HepG2 (cell line): ENCODE measurements at regions not wholly inside any gene's neighbourhood (a gene's known extent, or its start where the extent isn't known, plus 50 kb on each side); places are given as distances from the start of the nearest gene placed in this dataset.

ENCODE experiments used
- ATAC-seq: fragments of 200-7000 bp; cut with Tn5 transposase; 3 replicates; pipeline ENCODE4 v1.9.1; 2020; ENCODE audit warnings: mild to moderate bottlenecking, moderate library complexity
- BruUV-seq: library from RNA; stranded (reverse); fragments of 400-500 nt; replicated peaks from 2 replicates; lab custom pipeline; 2021; lab: Mats Ljungman, UMichigan
- CTCF ChIA-PET: fragments of 300-600 bp; formaldehyde crosslinking; extraction: SDS; loops from one replicate; lab custom pipeline; 2021; ENCODE audit warnings: low total read pairs, inconsistent platforms, low intra/inter-chr PET ratio; lab: Yijun Ruan, JAX
- POLR2A ChIA-PET: fragments of 350-600 bp; sonication (Branson Sonifier 250); formaldehyde crosslinking; loops from one replicate; lab custom pipeline; 2020; ENCODE audit warnings: antibody characterized with exemption, inconsistent platforms; lab: Yijun Ruan, JAX
- DNase-seq: peaks from one replicate; pipeline ENCODE4 v3.0.0-alpha.2; 2015; ENCODE audit warnings: low spot score
- FAIRE-seq: peaks from 3 replicates; lab custom pipeline; 2011; peaks lifted over from hg19 to GRCh38; lab: Jason Lieb, UNC
- H2AFZ ChIP-seq: one replicate; pipeline ENCODE4 v1.6.1; 2011; ENCODE audit warnings: low read length, inconsistent platforms
- H3K27ac ChIP-seq: fragments of 300-600 bp; 3 replicates; pipeline ENCODE4 v1.8.0; 2011; ENCODE audit warnings: mixed run types, mild to moderate bottlenecking, mixed read lengths, low read length, inconsistent platforms; ENCODE audit not compliant: insufficient read depth; ENCODE audit errors: extremely low read length
- H3K27me3 ChIP-seq, 2 experiments: fragments of 200-600 bp in 1 of 2; 2 replicates in 1 of 2; 3 replicates in 1 of 2; pipeline versions ENCODE4 v1.6.0 to v1.8.0; 2011; ENCODE audit warnings: low read length in 2 of 2, mild to moderate bottlenecking in 2 of 2, moderate library complexity in 2 of 2, inconsistent platforms in 1 of 2; ENCODE audit not compliant: insufficient read depth in 2 of 2, control insufficient read depth in 1 of 2
- H3K36me3 ChIP-seq, 2 experiments: fragments of 200-600 bp in 1 of 2; replicated peaks in 1 of 2; 2 replicates in 1 of 2; 3 replicates in 1 of 2; pipeline versions ENCODE4 v1.5.1 to v1.8.0; 2011; ENCODE audit warnings: low read length in 2 of 2, inconsistent platforms in 1 of 2; ENCODE audit not compliant: insufficient read depth in 2 of 2, control insufficient read depth in 1 of 2
- H3K4me1 ChIP-seq: 2 replicates; pipeline ENCODE4 v1.5.1; 2012; ENCODE audit warnings: low read length, inconsistent platforms; ENCODE audit not compliant: insufficient read depth
- H3K4me2 ChIP-seq: 2 replicates; pipeline ENCODE4 v1.6.0; 2011; ENCODE audit warnings: low read depth, low read length, inconsistent platforms
- H3K4me3 ChIP-seq, 3 experiments: fragments of 200-600 bp in 1 of 3; sonication (generic), shearing (Covaris generic) in 1 of 3; replicated peaks in 1 of 3; 2 replicates each; pipeline ENCODE4 v1.5.1; 2011 to 2016; ENCODE audit warnings: low read length in 3 of 3, inconsistent platforms in 2 of 3, low read depth in 2 of 3, mild to moderate bottlenecking in 2 of 3, control low read depth in 1 of 3, mixed read lengths in 1 of 3; ENCODE audit not compliant: insufficient read depth in 1 of 3
- H3K79me2 ChIP-seq: one replicate; pipeline ENCODE4 v1.6.1; 2011; ENCODE audit warnings: low read length, inconsistent platforms; ENCODE audit not compliant: insufficient read depth
- H3K9ac ChIP-seq: 2 replicates; pipeline ENCODE4 v1.6.0; 2011; ENCODE audit warnings: mild to moderate bottlenecking, low read depth, low read length, inconsistent platforms; ENCODE audit not compliant: insufficient read depth
- H3K9me3 ChIP-seq: 2 replicates; pipeline ENCODE4 v1.5.1; 2012; ENCODE audit warnings: mild to moderate bottlenecking, low read length
- H4K20me1 ChIP-seq: 2 replicates; pipeline ENCODE4 v1.6.0; 2011; ENCODE audit warnings: inconsistent platforms, mild to moderate bottlenecking, low read length, moderate library complexity; ENCODE audit not compliant: insufficient read depth
- ARID3A ChIP-seq: IDR thresholded peaks from 2 replicates; pipeline ENCODE4 v1.6.1; 2012; ENCODE audit warnings: low read depth, low read length, improper control_type of control experiment
- ATF5 ChIP-seq: sonication (generic); formaldehyde crosslinking; IDR thresholded peaks from 2 replicates; pipeline ENCODE4 v1.4.0; 2020; ENCODE audit warnings: mild to moderate bottlenecking, low read depth, missing genetic modification reagents
- HCFC1 ChIP-seq: fragments of 150-350 bp; IDR thresholded peaks from 2 replicates; pipeline ENCODE4 v1.6.1; 2014; ENCODE audit warnings: low read depth, low read length
- STAG1 ChIP-seq: sonication (generic); formaldehyde crosslinking; IDR thresholded peaks from 2 replicates; pipeline ENCODE4 v1.4.0; 2020; ENCODE audit warnings: missing genetic modification reagents
- WGBS: methylation state at CpG from one replicate; pipeline ENCODE4 v1.1.6; 2017; ENCODE audit warnings: low lambda C conversion rate; 5-methylcytosine and 5-hydroxymethylcytosine counted together
- in situ Hi-C: cut with HindIII; loops from 2 replicates; pipeline ENCODE4 v1.10.0; 2017; ENCODE audit warnings: low pct_unique_long_range_greater_than_20kb; ENCODE audit not compliant: extremely low pct_ligation_motif_present
- intact Hi-C: fragments of 100-400 bp; cut with micrococcal nuclease; formaldehyde crosslinking; loops from one replicate; pipeline ENCODE4 v1.10.0; 2022; ENCODE audit not compliant: unreplicated experiment
- TF ChIP-seq, protein P1 (sequence below): sonication (generic); formaldehyde crosslinking; IDR thresholded peaks from 2 replicates; pipeline ENCODE4 v1.5.0; 2020; ENCODE audit warnings: mild to moderate bottlenecking, missing genetic modification reagents

DNA sequence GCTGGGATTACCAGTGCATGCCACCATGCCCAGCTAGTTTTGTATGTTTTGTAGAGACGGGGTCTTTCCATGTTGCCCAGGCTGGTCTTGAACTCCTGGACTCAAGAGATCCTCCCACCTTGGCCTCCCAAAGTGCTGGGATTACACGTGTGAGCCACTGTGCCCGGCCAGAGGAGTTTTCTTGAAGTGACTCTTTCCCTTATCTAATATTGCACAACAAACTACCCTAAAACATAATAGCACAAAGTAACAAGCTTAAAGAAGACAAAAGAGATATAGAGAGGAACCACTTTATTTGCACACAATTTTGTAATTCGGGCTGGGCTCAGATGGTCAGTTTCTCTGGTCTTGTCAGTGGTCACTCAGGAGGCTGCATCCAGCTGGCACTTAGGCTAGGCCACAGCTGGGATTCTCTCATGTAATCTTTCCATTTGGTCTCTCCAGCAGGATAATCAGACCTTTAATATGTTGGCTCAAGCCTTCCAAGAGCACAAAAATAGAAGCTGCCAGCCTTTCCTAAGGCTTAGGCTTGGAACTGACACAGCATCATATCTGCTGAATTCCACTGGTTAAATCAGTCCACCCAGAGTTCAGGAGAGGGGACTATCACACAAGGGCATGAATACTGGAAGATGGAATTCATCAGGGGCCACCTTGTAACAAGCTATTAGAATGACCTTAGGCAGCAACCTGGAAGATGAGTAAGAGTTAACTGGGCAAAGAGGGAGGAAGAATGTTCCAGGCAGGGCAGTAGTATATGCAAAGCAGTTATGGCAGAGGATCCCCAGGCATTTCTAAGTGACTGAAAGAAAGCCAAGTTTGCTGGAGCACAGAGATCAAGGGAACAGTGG is 56.7 kb upstream of the PNRC1 start:
- in situ Hi-C loops: no loop called here
- DNase-seq: no peak
- Histone ChIP-seq H3K4me3 (no peak overlapping the region), H2AFZ (no peak overlapping the region), H3K4me2 (no peak overlapping the region), H3K27me3 (no peaks in the 10 kb centered on the region), H3K79me2 (no peaks in the 10 kb centered on the region), H3K36me3 (no peaks in the 10 kb centered on the region), H3K9me3 (no peaks in the 10 kb centered on the region), H3K4me1 (peaks cover 7% of the 10 kb centered on the region; the same call in 1 of the 2 replicates), H3K27ac (no peak overlapping the region), H3K9ac (no peak overlapping the region), H4K20me1 (no peaks in the 10 kb centered on the region)
- POLR2A ChIA-PET: interaction anchor here (0.7 kb wide), 1 partner anchor 94 kb away, joined by 3 read pairs; no protein-coding TSS in a partner anchor
- 4% methylated on average over 3 of the region's 4 CpGs for WGBS
- intact Hi-C loops: no loop called here
- ATAC-seq: no peak
- FAIRE-seq: no peak
- no peak for TF ChIP-seq ATF5
- TF ChIP-seq, protein P1, sequence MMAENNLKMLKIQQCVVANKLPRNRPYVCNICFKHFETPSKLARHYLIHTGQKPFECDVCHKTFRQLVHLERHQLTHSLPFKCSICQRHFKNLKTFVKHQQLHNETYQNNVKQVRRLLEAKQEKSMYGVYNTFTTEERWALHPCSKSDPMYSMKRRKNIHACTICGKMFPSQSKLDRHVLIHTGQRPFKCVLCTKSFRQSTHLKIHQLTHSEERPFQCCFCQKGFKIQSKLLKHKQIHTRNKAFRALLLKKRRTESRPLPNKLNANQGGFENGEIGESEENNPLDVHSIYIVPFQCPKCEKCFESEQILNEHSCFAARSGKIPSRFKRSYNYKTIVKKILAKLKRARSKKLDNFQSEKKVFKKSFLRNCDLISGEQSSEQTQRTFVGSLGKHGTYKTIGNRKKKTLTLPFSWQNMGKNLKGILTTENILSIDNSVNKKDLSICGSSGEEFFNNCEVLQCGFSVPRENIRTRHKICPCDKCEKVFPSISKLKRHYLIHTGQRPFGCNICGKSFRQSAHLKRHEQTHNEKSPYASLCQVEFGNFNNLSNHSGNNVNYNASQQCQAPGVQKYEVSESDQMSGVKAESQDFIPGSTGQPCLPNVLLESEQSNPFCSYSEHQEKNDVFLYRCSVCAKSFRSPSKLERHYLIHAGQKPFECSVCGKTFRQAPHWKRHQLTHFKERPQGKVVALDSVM: peak; percentile 42; the same call in 1 of the 2 replicates
- BruUV-seq: no TSS peak
- CTCF ChIA-PET: no interaction called here

GRCh38 chr6:89022798-89023197 is 57.8 kb upstream of the PNRC1 start:
- Histone ChIP-seq H3K4me2 (no peak overlapping the region), H3K4me3 (no peak overlapping the region), H3K79me2 (no peaks in the 10 kb centered on the region), H2AFZ (no peak overlapping the region), H3K4me1 (no peaks in the 10 kb centered on the region), H3K9me3 (no peaks in the 10 kb centered on the region), H3K27me3 (no peaks in the 10 kb centered on the region), H4K20me1 (no peaks in the 10 kb centered on the region), H3K36me3 (no peaks in the 10 kb centered on the region), H3K27ac (no peak overlapping the region), H3K9ac (no peak overlapping the region)
- no TSS peak for BruUV-seq
- DNase-seq (no peak), ATAC-seq (no peak), FAIRE-seq (no peak)
- in situ Hi-C loops: no loop called here
- intact Hi-C loops: no loop called here
- ChIA-PET POLR2A (no interaction called here), CTCF (no interaction called here)
- TF ChIP-seq STAG1 (CRISPR knock-in tag) (no peak), HCFC1 (no peak), ARID3A (no peak)
